ENCODE measurements at regions not wholly inside any gene's neighbourhood (a gene's known extent, or its start where the extent isn't known, plus 50 kb on each side); places are given as distances from the start of the nearest gene placed in this dataset.

DNA sequence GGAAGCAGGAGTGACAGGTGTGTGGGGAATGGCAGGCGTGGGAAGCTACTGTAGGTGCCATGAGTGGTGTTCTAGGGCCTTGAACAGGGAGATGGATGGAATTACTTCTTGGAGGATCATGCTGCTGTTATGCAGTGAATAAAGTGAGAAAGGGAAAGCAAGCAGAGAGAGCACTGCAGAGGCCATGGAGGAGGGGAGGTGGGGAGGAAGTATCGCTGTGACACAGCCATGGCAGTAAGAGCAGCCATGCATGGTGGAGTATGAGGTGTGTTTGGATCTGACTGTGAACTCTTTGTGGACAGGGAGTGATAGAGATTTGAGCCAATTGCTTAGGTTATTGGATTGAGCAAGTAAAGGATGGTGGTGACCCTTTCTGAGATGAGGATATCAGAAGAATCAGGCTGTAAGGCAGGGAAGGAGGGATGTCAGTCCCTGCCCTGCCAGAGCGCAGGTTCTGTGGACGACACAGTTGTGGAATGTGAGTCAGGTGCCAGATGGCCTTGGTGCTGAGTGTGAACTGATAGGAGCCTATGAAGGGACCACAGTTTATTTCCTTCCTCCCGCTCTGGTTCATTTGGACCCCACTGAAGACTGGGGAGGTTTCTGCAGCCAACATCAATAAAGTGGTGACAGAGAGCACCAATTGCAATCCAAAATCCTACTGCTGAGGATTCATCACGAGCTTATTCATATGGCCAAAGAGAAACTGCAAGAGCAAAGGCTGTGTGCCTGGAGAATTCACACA lies 105.5 kb upstream of the TMEM72 start:
- TF ChIP-seq, protein P1, sequence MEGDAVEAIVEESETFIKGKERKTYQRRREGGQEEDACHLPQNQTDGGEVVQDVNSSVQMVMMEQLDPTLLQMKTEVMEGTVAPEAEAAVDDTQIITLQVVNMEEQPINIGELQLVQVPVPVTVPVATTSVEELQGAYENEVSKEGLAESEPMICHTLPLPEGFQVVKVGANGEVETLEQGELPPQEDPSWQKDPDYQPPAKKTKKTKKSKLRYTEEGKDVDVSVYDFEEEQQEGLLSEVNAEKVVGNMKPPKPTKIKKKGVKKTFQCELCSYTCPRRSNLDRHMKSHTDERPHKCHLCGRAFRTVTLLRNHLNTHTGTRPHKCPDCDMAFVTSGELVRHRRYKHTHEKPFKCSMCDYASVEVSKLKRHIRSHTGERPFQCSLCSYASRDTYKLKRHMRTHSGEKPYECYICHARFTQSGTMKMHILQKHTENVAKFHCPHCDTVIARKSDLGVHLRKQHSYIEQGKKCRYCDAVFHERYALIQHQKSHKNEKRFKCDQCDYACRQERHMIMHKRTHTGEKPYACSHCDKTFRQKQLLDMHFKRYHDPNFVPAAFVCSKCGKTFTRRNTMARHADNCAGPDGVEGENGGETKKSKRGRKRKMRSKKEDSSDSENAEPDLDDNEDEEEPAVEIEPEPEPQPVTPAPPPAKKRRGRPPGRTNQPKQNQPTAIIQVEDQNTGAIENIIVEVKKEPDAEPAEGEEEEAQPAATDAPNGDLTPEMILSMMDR (IDR thresholded peaks at IDR 0.05), result no peak
- peak in 2 of 3 donors; percentile 6 to 34 for TF ChIP-seq POLR2A (IDR thresholded peaks at IDR 0.05)

All from body of pancreas (tissue), 4 donors.